DLD1 (cell line): ENCODE measurements at regions not wholly inside any gene's neighbourhood (a gene's known extent, or its start where the extent isn't known, plus 50 kb on each side); places are given as distances from the start of the nearest gene placed in this dataset.
"Not testable (repeated sequence)": the region's sequence is repeated elsewhere in the genome, so short reads cannot be mapped to it uniquely, and the experiment has no call there.

Source experiments
- in situ Hi-C: cut with HindIII; loops from 2 replicates; pipeline ENCODE4 v1.10.0; 2017; ENCODE audit warnings: low sequenced_read_pairs

DNA sequence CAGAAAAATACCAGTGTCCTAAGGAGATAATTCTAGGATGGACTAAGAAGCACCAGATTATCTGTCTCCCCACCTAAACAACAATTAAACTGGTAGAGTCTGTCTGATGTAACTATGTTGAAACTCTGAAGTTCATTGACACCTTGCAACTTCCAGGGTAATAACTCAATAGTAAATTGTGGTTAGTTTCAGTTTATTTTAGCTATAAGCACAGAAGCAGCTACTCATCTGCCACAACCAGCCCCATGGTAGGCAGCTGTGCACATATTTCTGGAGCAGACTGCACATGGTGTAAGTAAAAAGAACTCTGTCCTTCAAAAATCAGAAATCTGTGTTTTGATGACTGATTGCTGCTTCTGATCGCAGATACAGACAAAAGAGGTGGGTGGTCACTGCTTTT lies 852.1 kb downstream of the CDH11 start:
- in situ Hi-C loops = no loop called here

DNA sequence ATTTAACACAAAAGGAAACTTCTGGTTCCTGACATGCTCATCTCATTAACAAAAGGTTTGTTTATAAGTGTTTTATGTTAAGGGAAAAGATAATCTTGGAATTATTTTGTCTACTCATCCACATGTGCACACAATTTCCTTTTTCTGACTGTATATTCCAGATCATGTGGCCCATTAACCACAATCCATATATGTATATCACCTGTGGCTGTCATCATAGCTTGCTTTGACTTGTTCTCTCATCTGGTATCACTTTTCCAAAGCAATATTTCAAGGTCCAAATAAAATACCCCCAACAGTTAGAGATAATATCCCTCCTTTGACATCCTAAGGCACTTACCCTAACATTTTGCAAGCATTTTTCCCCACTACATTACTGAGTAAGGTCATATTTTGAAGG lies 856.1 kb downstream of the CDH11 start:
- in situ Hi-C loops = no loop called here

DNA sequence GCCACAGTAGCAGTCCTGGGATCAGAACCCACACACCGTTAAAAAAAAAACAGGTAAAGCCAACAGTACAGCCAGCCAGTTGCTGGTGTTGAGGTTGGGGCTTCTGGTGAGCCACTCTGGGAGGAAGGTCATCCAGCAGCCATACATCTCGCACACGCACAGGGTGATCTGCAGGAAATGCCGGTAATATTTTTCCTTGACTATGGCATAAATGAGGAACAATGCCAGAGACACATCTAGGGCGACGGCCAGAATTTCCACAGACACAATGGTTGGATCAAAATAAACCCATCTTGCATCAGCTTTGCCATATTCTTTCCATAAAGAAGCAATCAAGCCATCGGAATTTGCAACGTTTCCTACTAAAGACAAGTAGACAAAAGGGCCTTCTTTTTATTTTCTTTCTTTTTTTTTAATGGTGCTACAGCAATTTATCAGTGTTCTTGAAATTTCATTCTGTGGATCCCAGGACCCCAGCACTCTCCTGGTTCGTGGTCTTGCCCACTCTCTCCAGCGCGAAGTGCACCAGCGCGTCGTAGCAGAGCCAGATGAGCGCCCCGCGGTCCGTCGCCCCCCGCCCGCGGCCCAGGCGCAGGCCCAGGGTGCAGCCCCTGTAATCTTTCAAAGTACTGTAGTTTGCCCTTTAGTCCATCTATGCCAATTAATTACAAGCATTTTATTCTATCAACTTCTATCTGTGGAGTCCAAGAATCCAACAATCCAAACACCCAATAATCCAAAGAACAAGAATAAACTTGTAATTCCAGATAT lies 861.0 kb downstream of the CDH11 start:
- in situ Hi-C loops = not testable (repeated sequence)

DNA sequence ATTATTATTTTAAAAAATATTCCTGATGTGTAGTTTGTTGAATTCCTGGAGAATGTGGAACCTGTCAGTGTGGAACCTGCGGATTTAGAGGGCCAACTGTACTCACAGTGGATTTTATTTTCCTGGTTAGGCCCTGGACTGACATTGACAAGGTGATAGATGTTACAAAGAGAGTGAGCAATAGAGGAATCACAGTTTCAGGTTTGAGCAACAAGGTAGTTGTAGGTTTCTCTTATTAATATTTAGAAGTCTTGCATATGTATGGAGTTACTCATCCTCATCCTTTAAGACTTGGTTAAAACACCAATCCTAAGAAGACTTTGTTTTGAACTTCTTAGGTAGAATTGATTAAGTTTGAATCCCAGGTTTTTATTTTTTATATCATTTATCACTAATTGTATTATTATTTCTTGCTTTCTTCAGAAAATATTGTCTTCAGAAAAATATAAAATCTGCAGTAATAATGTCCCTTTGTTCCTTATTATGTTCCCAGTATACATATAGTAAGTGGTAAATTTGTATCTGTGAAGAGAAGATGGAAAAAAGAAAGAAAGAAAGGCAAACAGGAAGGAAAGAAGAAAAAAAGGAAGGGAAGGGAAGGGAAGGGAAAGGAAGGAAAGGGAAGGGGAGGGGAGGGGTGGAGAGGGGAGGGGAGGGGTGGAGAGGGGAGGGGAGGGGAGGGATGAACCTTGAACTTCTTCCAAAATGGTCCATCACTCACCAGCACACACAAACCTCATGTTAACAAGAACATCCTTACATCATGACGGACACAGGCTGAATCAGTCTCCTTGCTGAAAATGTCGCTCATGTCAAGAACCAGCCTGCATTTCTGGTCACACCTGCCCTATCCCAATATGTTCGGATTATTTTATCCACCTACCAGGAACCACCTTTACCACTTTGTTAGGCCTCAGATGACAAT lies 867.2 kb downstream of the CDH11 start:
- in situ Hi-C loops = no loop called here

DNA sequence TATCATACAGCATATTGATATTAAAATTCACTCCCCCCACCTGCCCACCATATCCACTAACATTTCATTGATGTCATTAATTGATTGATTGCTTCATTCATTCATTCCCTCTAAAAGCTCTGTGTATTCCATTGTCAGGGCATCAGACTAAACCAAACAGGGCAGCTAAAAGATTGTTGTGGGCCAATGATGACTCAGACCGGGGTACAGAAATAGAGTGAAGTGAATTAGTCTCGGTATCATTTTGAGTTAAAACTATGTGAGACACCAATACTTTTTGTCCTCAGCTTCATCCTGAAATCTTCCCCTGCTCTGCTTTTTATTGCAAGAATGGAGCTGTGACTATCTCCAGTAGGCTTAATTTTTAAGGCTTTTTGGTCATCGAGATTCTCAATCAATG lies 868.3 kb downstream of the CDH11 start:
- in situ Hi-C loops = no loop called here

DNA sequence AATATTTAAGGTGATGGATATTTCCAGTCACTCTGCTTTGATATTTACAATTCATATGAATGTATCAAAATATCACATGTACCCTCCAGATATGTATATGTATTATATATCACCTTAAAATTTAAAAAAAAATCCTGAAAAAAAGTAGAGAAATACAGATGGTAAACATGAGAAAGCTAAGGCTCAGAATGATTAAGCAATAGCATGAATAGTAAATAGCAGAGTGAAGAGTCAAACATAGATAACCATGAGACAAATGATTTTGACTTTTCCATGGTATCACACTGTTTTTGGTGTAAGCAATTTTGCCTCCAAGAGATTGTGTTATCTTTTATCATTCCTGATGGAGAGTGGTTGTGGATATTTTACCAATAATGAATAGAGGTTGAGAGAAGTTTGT lies 868.8 kb downstream of the CDH11 start:
- in situ Hi-C loops = no loop called here

DNA sequence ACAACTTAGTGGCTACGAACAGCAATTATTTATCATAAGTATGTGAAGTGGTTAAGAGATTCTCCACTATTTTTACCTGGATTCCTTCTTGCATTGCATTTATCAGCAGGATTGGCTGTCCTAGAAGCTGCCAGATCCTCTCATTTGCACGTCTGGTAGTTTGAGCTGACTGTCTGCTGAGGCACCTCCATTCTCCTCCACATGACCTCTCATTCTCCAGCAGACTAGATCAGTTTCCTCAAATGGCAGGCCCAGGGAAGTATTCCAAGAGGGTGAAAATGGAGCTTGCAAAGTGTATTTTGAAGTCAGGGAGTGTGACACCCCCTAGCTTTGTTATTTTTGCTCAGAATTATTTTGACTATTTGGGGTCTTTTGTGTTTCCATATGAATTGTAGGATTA lies 870.1 kb downstream of the CDH11 start:
- in situ Hi-C loops = no loop called here

DNA sequence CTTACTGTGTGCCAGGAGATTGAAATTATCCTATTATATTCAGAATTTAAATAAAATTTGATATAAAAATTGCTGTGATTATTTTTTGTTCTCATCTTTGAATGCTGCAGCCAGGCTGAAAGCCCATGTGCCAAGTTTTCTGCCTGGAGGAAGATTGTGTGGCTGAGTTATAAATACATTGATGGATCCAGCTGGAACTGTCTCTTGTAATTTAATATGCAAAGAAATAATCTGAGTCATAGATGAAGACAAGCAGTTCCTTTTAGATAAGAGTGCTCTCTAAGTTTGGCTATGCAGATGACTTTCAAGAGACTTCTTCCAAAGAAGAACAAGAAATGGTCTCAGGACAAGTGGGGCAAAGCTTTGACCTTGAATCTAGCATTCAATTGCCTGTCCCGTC lies 871.0 kb downstream of the CDH11 start:
- in situ Hi-C loops = no loop called here

DNA sequence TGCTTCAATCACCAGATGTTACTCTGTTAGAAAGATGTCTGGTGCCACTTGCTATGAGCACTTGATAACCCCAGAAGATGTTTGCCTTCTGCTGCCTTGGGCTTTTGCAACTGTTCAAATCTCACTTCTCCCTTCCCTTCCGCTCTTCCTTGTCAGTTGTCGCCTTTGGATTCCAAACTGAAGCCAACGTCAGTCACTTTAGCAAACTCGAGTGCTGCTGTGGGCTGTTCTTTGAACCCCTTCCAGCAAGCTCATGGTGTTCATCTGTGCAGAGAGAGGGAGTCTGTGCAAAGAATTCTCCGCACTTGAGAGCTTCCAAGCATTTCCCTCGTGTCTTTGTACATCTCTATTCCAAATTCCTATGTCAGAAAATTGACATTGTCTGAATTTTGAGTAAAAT lies 879.4 kb downstream of the CDH11 start:
- in situ Hi-C loops = no loop called here

DNA sequence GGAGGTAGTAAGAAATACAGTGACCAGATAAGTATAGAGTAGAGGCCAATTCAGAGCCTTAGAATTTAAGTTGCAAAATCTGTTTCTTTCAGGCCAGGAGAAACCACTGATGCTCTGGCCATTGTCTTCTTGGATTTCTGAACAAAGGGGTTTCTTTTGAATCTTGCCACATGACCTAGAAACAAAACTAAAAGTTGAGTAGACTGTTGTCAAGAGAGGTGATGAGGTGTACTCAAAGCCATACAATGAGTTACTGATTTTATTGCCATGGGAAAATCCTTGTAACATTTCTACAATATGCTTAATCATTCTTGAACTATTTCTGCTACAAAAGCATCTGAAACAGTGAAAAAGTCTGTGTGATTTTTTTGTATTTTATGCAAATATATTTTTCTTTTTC lies 881.3 kb downstream of the CDH11 start:
- in situ Hi-C loops = no loop called here

DNA sequence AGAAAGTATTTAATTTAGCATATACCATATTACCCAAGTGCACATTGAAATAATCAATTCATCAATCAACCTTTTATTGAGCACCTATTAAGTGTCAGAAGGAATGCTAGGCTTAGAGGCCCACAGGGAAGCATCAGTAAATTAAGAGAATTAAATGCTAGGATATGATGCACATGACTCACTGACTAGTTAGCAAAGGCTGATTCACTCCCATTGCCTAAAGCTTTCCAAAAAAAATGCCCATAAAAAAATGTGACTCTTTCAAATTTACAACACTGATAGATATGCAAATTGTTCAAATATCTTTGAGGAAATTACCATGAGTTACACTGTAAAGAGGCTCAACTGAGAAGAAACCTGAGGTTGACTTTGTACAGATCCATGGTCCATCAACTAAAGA lies 883.3 kb downstream of the CDH11 start:
- in situ Hi-C loops = no loop called here

DNA sequence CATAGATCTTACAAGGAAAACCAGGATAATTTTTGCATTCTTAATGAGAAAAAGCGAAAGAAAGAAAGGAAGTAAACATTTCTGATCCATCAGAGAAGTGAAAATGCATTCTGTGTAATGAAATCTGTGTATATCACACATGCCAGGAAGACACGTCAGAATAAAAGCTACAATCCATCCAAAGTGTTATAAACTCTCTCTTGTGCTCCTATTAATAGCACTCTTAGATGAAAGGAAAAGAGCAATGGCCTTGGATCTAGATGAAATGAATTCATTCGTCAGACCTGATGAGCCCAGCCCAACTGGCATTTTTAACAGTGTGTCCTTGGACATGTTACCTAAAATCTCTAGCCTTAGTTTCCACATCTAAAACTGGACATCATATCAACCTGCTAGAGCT lies 885.5 kb downstream of the CDH11 start:
- in situ Hi-C loops = no loop called here

DNA sequence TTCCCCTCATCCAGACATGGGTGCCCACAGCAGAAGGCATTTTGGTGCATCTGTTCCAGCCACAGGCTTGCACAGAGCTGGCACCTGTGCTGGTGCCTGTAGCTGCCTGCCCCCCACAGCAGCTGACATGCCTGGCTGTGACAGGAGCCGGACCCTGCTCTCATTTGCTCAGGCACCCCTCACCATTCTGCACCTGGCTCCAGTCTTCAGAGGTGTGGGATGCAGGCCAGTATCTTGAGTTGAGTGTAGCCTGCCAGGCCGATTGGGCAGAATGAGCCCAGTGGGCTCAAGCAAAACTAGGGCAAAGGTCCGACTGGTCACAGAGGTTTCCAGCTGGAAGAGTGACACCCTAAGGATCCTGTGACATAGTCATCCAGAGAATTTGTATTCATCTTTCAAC lies 887.7 kb downstream of the CDH11 start:
- in situ Hi-C loops = no loop called here

DNA sequence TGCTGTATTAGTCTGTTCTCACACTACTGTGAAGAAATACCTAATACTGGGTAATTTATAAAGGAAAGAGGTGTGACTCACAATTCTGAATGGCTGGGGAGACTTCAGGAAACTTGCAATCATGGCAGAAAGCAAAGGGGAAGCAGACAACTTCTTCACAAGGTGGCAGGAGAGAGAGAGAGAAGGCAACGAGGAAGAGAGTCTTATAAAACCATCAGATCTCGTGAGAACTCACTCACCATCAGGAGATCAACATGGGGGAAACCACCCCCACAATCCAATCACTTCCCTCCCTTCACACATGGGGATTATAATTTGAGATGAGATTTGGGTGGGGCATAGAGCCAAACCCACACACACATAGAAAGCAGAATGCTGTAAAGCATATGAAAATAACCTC lies 896.2 kb downstream of the CDH11 start:
- in situ Hi-C loops = no loop called here

DNA sequence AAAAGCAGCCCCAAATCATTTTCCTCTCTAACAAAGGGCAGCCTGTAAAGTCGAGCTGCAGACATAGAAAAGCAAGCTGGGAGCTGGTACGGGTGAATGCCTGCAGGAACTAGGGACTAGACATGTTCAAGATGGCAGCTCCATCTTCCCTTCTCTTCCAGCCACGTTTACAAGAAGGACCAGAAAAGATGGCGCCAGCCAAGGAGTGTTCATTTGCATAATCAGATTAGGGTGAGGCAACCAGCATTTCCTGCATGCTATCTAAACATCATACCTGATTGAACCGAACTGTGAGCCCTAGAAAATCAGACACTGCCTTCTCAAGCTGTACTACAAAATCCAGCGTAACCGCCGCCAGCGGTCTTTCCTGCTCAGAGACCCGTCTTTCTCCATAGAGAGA lies 896.8 kb downstream of the CDH11 start:
- in situ Hi-C loops = no loop called here

DNA sequence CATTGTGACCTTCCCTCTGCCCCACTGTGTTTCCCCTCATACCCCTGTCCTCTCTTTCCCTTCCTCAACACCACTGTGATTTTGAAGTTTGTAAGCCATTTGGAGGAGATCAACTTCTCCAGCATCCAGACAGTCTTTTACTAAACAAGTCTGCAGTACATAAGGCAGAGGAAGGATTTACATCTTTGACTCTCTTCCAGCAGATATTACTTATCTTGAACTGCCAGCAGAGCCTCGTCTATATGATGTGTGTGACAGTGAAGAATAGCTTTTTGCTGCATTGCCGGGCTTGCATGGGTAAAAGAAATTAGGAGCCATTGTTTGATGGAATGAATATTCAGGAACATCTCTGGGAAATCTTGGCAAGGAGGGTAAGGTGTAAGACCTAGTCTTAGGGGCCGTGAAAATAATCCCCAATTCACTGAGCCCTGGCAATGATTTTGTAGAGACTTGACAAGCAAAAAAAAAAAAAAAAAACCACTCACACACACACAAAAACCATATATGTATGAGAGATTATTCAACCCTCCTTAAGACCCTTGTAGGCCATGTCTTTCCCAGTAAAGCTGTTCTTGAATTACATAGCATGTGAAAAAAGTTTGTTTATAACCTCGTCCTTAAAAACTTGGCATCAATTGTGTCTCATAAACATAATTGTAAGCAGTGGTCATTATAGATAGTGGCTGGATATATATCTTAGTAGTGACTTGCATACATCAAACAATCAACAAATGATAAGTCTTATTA lies 903.9 kb downstream of the CDH11 start:
- in situ Hi-C loops = no loop called here

DNA sequence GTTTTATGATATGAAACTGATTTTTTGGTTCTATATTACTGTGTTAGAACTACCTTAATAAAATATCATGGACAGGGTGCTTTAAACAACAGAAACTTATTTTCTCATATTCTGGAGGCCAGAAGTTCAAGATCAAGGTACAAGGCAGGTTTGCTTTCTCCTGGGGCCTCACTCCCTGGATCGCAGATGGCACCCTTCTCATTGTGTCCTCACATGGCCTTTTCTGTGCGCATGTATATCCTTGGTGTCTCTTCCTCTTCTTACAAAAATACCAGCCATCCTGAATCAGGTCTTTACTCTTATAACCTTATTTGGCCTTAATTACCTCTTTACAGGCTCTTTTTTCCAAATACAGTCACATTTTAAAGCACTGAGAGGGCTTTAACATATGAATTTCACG lies 906.1 kb downstream of the CDH11 start:
- in situ Hi-C loops = no loop called here

DNA sequence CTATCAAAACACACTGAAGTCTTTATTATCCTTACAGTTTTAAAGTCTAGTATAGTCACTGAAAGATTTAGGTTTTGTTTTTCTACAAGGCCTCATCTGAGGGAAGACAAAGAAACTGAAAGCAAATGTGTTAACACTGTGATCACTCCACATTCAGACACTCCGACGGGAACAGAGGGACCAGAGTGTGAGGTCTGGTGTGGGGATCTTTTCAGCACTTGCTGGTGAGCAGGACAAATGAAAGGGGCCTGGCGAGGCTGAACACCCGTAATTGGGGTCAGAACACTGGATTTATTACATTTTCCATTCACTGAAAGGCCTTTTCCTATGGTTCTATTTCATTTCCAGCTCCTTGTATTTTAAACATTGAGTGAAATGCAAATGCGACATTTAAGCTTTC lies 910.5 kb downstream of the CDH11 start:
- in situ Hi-C loops = no loop called here

DNA sequence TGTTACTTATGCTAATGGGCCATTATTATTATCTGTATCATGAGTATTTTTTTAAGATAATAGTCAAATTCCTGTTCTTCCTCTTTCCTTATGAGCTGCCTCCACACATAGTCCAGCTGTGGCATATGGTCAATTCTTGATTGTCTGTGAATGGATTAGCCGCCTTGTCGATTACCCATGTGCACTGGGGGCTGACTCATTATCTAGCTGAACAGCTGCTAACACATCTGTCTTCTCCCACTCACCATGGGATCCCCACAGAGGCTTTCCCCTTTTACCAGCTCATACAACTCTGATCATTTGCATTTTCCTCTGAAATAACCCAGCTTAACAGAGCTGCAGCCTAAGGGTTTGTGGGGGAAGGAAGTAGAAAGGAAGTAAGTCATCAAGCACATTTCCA lies 915.0 kb downstream of the CDH11 start:
- in situ Hi-C loops = no loop called here

DNA sequence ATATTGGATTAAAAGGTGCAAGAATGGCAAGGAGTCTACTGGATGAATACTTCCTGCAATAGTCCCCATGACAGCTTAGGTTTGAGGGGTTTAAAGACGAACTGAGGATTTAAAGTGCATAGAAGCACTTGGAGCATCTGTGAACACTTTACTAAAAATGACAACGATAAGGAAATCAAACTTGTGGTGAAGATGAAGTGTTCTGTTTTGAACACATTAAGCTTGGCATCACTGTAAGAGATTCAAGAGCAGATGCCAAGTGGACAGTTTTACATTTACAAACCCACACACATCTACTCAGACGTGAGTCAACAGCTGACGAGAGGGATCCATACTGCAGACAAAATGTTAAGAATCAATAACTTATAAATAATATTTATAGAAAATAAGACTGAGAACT lies 918.7 kb downstream of the CDH11 start:
- in situ Hi-C loops = no loop called here

DNA sequence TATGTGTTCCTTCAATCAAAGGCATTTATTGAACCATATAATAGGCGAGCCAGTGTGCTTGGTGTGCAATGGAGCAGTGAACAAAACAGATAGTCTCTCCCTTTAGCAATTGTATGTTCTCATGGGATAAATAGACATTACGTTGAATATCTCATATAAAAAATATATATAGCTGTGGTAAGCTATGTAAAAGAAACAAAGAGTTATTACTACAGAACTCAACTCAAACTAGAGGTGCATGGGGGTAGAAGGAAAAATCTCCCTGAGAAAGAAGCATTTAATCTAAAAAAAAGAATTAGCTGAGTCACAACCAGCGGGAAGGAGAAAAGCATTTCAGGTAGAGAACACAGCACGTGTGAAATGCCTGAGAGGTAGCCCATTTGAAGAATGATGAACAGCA lies 919.3 kb downstream of the CDH11 start:
- in situ Hi-C loops = no loop called here

DNA sequence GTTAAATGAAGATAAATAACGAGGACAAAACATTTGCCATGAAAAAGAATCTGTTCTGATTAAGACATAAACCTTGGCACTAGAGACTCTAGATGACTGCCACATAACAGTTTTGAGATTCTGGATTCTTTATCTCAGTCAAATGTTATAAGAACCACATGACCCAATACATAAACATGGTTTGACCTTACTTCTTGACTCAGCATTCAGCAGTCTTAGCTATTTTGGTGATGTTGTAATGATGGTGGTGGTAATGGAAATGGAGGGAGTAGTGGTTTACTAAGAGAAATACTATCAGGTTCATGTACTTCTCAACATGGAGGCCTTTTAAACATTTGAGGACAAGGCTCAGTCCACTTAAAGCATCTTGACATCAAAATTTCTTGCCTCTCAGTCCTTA lies 925.4 kb downstream of the CDH11 start:
- in situ Hi-C loops = no loop called here
